Activated CD8-positive, alpha-beta T cell treated with anti-CD3 and anti-CD28 coated beads for 36 hours (primary cell): ENCODE measurements at regions not wholly inside any gene's neighbourhood (a gene's known extent, or its start where the extent isn't known, plus 50 kb on each side); places are given as distances from the start of the nearest gene placed in this dataset.

Source experiments
- ATAC-seq: fragments of 200-7000 bp; cut with Tn5 transposase; one replicate; pipeline ENCODE4 v1.10.0; 2021; ENCODE audit warnings: mild to moderate bottlenecking, moderate library complexity
- CTCF ChIA-PET: fragments of 350-600 bp; sonication (Branson Sonifier 250); formaldehyde crosslinking; loops from one replicate; lab custom pipeline; 2021; ENCODE audit warnings: antibody characterized with exemption; lab: Charles Lee
- POLR2A ChIA-PET: fragments of 350-600 bp; sonication (Branson Sonifier 250); formaldehyde crosslinking; loops from one replicate; lab custom pipeline; 2021; ENCODE audit warnings: antibody characterized with exemption; lab: Charles Lee
- DNase-seq: peaks from one replicate; pipeline ENCODE4 v3.0.0-alpha.2; 2020
- H3K27ac Mint-ChIP-seq: one replicate; pipeline ENCODE4 v1.8.0; 2021; ENCODE audit warnings: mild to moderate bottlenecking, mixed read lengths
- H3K27me3 Mint-ChIP-seq: one replicate; pipeline ENCODE4 v1.8.0; 2021; ENCODE audit warnings: mixed read lengths
- H3K36me3 Mint-ChIP-seq: one replicate; pipeline ENCODE4 v1.8.0; 2021; ENCODE audit warnings: low read depth, mixed read lengths
- H3K4me1 Mint-ChIP-seq: one replicate; pipeline ENCODE4 v1.8.0; 2021; ENCODE audit warnings: low read depth, mixed read lengths
- H3K4me3 Mint-ChIP-seq: one replicate; pipeline ENCODE4 v1.8.0; 2021; ENCODE audit warnings: mild to moderate bottlenecking, moderate library complexity, mixed read lengths
- H3K9me3 Mint-ChIP-seq: one replicate; pipeline ENCODE4 v1.8.0; 2021; ENCODE audit warnings: mixed read lengths
- intact Hi-C: fragments of 100-400 bp; cut with micrococcal nuclease; formaldehyde crosslinking; loops from one replicate; pipeline ENCODE4 v1.10.0; 2022
- TF ChIP-seq, protein P1 (sequence below): fragments of 200-600 bp; IDR thresholded peaks from one replicate; pipeline ENCODE4 v1.8.0; 2022; ENCODE audit warnings: antibody characterized with exemption, mild to moderate bottlenecking

DNA sequence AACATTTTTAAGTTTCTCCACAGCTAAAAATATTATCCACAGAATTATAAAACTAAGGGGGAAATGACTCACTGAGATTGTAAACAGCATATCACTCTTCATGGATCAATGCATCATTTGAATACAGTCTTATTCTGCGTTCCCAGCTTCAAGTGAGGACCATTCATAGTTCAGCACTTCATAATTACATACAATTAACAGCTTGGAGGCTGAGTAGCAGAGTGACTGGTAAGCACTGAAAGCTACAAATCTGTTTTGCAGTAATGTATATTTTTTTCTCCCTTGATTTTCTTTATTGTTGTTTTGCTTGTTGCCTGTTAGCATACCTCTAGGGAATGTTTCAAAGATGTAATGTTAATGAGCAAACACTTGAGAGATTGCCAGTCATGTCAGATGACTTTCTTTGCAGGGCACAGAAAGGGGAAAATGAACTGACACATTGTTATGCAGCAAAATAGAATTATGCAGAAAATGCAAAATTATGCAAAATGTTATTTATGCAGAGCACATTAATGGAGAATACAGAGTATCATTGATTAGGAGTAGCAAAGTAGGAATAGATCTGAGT is 138.6 kb downstream of the RPS29 start:
- Mint-ChIP-seq H3K4me1 (no peaks in the 10 kb centered on the region), H3K4me3 (no peak overlapping the region), H3K36me3 (no peaks in the 10 kb centered on the region), H3K27ac (no peak overlapping the region), H3K27me3 (peaks cover 6% of the 10 kb centered on the region), H3K9me3 (peaks cover 5% of the 10 kb centered on the region)
- CTCF ChIA-PET = interaction anchor here (1.1 to 1.7 kb wide), 3 partner anchors 12 to 50 kb away, joined by 4 to 13 read pairs (median 6); no protein-coding TSS in a partner anchor
- TF ChIP-seq, protein P1, sequence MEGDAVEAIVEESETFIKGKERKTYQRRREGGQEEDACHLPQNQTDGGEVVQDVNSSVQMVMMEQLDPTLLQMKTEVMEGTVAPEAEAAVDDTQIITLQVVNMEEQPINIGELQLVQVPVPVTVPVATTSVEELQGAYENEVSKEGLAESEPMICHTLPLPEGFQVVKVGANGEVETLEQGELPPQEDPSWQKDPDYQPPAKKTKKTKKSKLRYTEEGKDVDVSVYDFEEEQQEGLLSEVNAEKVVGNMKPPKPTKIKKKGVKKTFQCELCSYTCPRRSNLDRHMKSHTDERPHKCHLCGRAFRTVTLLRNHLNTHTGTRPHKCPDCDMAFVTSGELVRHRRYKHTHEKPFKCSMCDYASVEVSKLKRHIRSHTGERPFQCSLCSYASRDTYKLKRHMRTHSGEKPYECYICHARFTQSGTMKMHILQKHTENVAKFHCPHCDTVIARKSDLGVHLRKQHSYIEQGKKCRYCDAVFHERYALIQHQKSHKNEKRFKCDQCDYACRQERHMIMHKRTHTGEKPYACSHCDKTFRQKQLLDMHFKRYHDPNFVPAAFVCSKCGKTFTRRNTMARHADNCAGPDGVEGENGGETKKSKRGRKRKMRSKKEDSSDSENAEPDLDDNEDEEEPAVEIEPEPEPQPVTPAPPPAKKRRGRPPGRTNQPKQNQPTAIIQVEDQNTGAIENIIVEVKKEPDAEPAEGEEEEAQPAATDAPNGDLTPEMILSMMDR = no peak
- DNase-seq (no peak), ATAC-seq (no peak)
- intact Hi-C loops = no loop called here
- POLR2A ChIA-PET = no interaction called here

DNA sequence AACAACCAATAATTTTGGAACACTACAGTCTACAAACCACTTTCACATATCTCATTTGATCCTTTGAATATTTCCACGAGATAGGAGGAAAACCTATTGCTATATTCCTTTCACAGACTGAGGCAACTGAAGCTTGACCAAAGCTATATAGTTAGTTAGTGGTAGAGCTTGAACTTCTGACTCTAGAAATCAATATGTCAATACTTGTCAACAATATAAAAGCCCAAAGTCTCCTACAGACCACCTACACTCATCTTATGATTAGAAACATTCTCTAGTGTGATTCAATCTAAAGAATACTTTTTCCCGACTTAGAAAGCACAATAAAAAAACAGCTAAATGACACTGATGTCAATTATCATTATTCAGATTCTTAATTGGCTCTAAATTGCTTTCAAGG is 139.4 kb downstream of the RPS29 start:
- ATAC-seq (no peak), DNase-seq (no peak)
- intact Hi-C loops = no loop called here
- Mint-ChIP-seq H3K4me1 (no peaks in the 10 kb centered on the region), H3K9me3 (peaks cover 5% of the 10 kb centered on the region), H3K36me3 (no peaks in the 10 kb centered on the region), H3K27me3 (peaks cover 6% of the 10 kb centered on the region), H3K27ac (no peak overlapping the region), H3K4me3 (no peak overlapping the region)
- ChIA-PET POLR2A (no interaction called here), CTCF (interaction anchor here (0.6 to 1.7 kb wide), 4 partner anchors 13 to 51 kb away, joined by 3 to 13 read pairs (median 5); no protein-coding TSS in a partner anchor)
- TF ChIP-seq, protein P1 = no peak

DNA sequence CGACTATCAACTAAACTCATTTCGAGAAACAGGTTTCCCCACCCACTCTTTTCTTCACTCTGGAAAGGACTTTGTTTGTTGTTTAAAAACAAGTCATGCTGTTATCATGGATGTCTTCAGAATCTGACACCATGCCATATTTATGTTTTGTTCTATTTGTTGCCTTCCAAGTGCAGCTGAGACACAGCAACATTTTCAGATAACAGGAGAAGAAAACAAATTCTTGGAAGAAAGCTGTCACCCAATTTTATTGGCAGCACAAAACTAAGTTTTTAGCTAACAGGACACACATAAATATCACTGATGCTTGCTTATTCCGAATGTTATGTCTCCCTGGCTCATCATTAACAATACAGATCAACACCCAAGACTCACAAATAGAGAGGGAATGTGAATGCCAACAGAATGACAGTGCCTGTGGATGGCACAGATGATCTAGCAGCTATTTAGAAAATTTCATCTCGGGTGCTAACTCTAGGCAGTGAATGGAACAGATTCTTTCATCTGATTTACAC is 147.9 kb downstream of the RPS29 start:
- ChIA-PET POLR2A (no interaction called here), CTCF (interaction anchor here (1.4 to 3.3 kb wide), 2 partner anchors 23 to 60 kb away, joined by 6 to 15 read pairs; no protein-coding TSS in a partner anchor)
- Mint-ChIP-seq H3K27me3 (peaks cover 4% of the 10 kb centered on the region), H3K9me3 (peaks cover 12% of the 10 kb centered on the region), H3K36me3 (no peaks in the 10 kb centered on the region), H3K4me1 (no peaks in the 10 kb centered on the region), H3K4me3 (no peak overlapping the region), H3K27ac (no peak overlapping the region)
- ATAC-seq = no peak
- no peak for DNase-seq
- TF ChIP-seq, protein P1 = no peak
- intact Hi-C loops = no loop called here

DNA sequence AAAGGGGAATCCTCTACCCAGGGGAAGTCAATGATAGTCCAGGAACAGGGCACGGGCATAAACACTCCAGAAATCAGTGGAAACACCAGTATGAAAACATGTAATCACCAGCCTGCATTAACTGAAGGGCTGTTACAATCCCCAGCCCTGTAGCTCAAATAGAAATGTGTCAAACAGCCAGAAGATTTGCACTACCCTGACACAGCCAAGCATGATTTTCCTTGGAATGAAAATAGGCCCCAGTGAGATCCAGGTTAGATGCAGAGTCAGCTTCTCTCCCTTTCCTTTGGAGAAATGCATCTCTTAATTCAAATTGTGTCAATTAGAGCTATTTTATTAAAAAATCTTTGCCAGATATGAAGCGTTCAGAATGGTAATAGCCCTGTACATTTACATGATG is 158.1 kb downstream of the RPS29 start:
- Mint-ChIP-seq H3K36me3 (no peaks in the 10 kb centered on the region), H3K4me1 (no peaks in the 10 kb centered on the region), H3K4me3 (no peak overlapping the region), H3K9me3 (peaks cover 20% of the 10 kb centered on the region), H3K27ac (no peak overlapping the region), H3K27me3 (peaks cover 11% of the 10 kb centered on the region)
- ChIA-PET POLR2A (no interaction called here), CTCF (no interaction called here)
- ATAC-seq (no peak), DNase-seq (no peak)
- TF ChIP-seq, protein P1 = no peak
- intact Hi-C loops = no loop called here

DNA sequence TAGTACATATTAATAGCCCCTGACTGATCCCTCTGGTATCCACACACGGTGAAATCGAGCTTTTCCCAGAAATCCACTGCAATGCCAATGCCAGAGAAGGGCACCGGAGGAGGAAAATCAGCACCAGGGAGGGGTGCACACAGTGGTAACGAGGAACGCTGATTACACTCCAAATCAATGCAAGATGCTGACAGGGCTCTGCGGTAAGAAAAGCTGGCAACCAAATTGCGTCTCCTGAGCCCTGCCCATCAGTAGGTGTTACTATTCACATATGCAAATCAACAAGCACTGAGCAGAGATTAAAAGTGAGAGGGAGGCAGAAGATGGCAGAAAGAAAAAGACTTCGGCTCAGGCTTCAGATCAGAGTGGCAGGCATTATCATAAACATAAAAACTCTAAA is 159.1 kb downstream of the RPS29 start:
- TF ChIP-seq, protein P1 = no peak
- no peak for ATAC-seq
- DNase-seq = no peak
- no peaks in the 10 kb centered on the region for H3K36me3 Mint-ChIP-seq
- CTCF ChIA-PET = no interaction called here
- H3K4me1 Mint-ChIP-seq = no peaks in the 10 kb centered on the region
- peaks cover 12% of the 10 kb centered on the region for H3K9me3 Mint-ChIP-seq
- intact Hi-C loops = no loop called here
- H3K27ac Mint-ChIP-seq = no peak overlapping the region
- peaks cover 11% of the 10 kb centered on the region for H3K27me3 Mint-ChIP-seq
- H3K4me3 Mint-ChIP-seq = no peak overlapping the region
- POLR2A ChIA-PET = no interaction called here
